Thyroid gland (tissue), 4 donors: ENCODE measurements at regions not wholly inside any gene's neighbourhood (a gene's known extent, or its start where the extent isn't known, plus 50 kb on each side); places are given as distances from the start of the nearest gene placed in this dataset.

ENCODE experiments used
- POLR2A ChIP-seq, 2 donors: fragments of 450-650 bp; IDR thresholded peaks; one replicate each; pipeline ENCODE4 v1.6.1; 2017; ENCODE audit warnings: antibody characterized with exemption in 2 of 2, mild to moderate bottlenecking in 2 of 2, moderate library complexity in 1 of 2
- TF ChIP-seq, protein P1 (sequence below), 6 experiments: fragments of 200-600 bp in 3 of 6; fragments of 450-650 bp in 3 of 6; sonication (generic) in 3 of 6; IDR thresholded peaks; one replicate each; pipeline ENCODE4 v1.5.1; 2016 to 2019; ENCODE audit warnings: antibody characterized with exemption in 6 of 6, mild to moderate bottlenecking in 2 of 6, inconsistent platforms in 1 of 6, moderate library complexity in 1 of 6

DNA sequence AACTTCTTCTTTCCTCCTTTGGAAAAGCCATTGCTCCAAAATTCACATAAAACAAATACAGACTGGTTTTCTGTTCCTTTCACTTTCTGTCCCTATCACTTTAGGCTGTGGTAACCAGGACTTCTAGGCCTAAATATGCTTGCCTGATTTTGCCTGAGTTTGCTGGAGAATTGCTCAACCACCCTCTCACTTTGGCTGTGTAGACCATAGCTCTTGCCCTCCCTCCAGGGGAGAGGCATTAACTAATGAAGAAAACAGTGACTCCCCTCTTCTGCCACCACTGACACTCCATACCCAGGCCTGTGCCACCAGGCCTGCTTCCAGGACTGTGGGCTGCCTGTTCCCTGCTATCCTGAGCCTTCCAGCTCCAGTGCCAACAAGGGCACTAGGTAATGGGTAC lies 163.5 kb downstream of the TOMM20 start:
- TF ChIP-seq POLR2A (IDR thresholded peaks at IDR 0.05), result no peak
- TF ChIP-seq, protein P1, sequence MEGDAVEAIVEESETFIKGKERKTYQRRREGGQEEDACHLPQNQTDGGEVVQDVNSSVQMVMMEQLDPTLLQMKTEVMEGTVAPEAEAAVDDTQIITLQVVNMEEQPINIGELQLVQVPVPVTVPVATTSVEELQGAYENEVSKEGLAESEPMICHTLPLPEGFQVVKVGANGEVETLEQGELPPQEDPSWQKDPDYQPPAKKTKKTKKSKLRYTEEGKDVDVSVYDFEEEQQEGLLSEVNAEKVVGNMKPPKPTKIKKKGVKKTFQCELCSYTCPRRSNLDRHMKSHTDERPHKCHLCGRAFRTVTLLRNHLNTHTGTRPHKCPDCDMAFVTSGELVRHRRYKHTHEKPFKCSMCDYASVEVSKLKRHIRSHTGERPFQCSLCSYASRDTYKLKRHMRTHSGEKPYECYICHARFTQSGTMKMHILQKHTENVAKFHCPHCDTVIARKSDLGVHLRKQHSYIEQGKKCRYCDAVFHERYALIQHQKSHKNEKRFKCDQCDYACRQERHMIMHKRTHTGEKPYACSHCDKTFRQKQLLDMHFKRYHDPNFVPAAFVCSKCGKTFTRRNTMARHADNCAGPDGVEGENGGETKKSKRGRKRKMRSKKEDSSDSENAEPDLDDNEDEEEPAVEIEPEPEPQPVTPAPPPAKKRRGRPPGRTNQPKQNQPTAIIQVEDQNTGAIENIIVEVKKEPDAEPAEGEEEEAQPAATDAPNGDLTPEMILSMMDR (IDR thresholded peaks at IDR 0.05), result no peak
